NOMO-1 treated with DMSO at 0.1 percent for 48 hours (cell line): ENCODE measurements at regions not wholly inside any gene's neighbourhood (a gene's known extent, or its start where the extent isn't known, plus 50 kb on each side); places are given as distances from the start of the nearest gene placed in this dataset.

Experiments used
- DNase-seq: peaks from one replicate; lab custom pipeline; 2025; ENCODE audit not compliant: unreplicated experiment; lab: John Stamatoyannopoulos, UW

- no peak for DNase-seq
Measured at GRCh38 chr5:29995154-29995553, 1198.3 kb upstream of the CDH6 start.

DNA sequence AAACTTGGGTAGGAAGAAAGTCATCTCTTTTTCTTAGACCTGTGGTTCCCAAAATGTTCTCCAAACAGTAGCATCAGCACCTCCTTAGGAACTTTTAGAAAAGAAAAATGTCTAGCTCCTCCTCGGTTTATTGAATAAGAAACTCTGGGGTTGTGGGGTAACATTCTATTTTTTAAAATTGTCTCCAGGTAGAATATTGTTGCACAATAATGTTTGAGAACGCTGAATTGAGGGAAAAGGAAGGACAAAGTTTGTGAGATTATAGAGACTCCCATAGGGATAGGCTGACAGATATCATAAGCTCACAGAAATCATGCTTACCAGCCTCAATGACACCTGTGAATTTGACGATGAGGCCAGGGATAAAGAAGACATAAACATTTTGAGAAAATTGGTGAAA lies 1199.0 kb upstream of the CDH6 start:
- DNase-seq: no peak

DNA sequence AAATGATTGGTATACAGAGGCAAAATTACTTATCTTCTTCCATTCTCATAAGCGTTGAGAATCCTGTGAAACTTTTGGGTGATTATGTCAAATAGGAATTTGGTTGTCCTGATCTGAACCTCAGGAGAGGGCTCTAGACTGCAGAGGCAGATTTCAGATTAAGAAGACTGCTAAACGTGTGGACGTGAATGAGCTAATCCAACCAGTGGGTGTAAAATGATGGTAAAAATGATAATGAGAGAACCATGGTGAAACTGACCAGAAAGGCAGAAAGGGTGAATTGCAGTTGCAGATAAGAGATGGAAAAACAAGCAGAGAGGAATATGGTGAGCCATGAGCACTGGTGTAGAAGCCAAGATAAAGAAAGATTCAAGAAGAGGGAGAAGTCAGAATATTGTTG lies 1200.2 kb upstream of the CDH6 start:
- DNase-seq: no peak

GRCh38 chr5:29992248-29992647 lies 1201.2 kb upstream of the CDH6 start:
- no peak for DNase-seq

DNA sequence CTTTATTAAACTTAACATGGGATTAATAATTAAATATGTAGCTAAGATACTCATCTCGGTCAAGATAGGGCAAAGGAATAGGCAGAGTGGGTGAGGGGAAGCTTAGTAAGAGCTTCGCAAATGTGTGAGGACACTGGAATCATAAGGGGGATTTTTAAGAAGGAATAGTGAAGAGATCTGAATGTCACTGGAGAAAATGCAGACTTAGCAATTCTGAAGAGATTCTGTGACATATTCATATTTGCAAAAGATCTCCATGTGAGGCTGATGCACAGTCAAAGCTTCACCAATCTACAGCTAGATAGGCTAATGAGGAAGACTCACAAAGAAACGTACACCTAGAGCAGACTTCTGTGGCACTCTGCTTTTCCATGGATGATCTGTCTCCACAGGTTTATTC lies 1202.8 kb upstream of the CDH6 start:
- DNase-seq: no peak

GRCh38 chr5:29984156-29984540 lies 1209.3 kb upstream of the CDH6 start:
- no peak for DNase-seq

DNA sequence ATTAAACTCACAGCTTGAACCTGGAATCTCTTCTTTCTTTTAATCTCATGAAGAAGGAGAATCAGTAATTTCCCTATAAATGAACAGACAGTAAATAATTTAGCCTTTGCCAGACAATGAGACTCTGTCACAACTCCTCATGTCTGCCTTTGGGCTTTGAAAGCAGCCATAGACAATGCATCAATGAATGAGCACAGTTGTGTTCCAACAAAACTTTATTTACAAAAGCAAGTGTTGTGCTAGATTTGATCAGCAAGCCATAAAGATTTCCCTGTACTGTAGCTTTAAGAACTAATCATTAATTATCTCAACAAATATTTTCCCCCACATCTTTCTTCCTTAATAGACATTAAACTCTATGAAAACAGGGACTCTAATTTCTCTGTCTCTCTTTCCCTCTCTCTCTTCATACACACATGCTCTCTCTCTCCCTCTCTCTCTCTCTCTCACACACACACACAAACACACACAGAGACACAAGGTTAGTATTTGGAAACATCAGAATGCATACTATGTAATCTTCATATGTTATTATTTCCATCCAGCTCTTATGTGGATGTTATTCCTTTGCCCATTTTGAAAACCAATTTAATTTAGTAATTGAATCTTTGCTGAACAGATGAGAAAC lies 1209.8 kb upstream of the CDH6 start:
- DNase-seq: no peak

GRCh38 chr5:29982457-29982856 lies 1211.0 kb upstream of the CDH6 start:
- no peak for DNase-seq

DNA sequence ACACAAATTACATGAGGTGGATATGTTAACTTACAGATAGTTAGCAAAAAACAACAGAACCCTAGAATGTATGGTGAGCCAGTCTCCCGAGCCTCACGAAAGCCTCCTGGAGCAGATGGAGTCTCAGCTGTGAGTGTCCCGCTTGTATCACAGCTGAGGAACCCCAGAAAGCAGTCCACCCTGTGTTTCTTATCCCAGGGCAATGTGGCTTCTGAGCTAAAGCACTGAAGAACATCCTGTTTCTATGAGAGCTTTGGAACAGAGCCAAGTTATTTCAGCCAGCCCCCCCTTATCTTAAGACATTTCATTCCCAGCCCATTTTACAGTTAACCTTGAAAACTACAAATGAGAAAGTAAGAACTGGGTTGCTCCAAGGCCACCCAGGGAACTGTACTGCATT lies 1220.9 kb upstream of the CDH6 start:
- no peak for DNase-seq

DNA sequence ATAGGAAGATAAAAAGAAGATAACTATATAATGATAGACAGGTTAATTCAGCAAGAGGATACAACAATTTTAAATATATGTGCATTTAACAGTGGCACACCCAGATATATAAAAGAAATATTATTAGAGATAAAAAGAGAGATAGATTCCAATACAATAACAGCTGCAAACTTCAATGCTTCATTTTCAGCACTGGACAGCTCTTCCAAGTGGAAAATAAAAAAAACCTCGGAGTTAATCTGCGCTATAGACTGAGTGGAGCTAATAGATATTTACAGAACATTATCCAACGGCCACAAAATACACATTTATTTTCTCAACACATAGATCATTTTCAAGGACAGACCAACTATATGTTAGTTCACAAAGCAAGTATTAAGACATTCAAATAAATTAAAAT lies 1229.5 kb upstream of the CDH6 start:
- DNase-seq: no peak

GRCh38 chr5:29960323-29960722 lies 1233.2 kb upstream of the CDH6 start:
- no peak for DNase-seq

GRCh38 chr5:29950416-29951145 lies 1242.9 kb upstream of the CDH6 start:
- no peak for DNase-seq

- DNase-seq: no peak
Measured at GRCh38 chr5:29949301-29949872, 1244.1 kb upstream of the CDH6 start.

GRCh38 chr5:29944327-29944726 lies 1249.2 kb upstream of the CDH6 start:
- DNase-seq: no peak

- DNase-seq: no peak
Measured at GRCh38 chr5:29942089-29942488, 1251.4 kb upstream of the CDH6 start.

GRCh38 chr5:29939988-29940387 lies 1253.5 kb upstream of the CDH6 start:
- DNase-seq: no peak

DNA sequence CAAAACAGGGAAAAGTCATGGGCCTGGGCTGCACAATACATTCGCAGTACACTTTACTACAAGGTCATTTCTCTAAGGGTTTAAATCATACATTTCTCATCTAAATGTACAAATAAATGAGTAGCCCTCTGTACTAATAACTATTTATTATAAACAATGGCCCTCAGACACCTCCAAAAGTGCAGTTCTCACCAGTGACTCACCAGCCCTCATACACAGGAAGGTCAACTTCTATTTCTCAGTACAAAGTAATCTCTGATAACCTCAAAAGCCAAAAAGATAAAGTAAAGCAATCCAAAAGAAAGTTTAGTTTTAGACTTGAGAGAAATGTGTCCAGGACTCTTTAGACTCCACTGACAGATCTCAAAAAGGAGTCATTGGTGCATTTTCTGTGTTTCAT lies 1258.1 kb upstream of the CDH6 start:
- no peak for DNase-seq

- DNase-seq: no peak
Measured at GRCh38 chr5:29930316-29930715, 1263.2 kb upstream of the CDH6 start.

DNA sequence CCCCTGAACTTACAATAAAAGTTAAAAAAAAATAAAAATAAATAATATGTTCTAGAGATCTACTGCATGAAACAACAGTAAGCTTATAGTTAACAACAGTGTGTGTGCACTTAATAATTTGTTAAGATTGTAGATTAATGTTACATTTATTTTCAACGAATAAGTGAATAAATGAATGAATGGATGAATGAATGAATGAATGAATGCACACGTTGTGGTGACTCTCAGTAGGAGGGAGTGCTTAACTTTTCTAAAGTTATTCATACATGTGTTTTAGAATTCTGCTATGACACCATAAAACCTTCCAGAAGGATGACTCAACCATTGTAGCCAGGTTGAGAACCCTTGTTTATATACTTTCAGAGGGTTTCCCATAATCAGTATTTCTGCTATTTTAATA lies 1269.4 kb upstream of the CDH6 start:
- DNase-seq: no peak

GRCh38 chr5:29905626-29906353 lies 1287.7 kb upstream of the CDH6 start:
- DNase-seq: no peak

DNA sequence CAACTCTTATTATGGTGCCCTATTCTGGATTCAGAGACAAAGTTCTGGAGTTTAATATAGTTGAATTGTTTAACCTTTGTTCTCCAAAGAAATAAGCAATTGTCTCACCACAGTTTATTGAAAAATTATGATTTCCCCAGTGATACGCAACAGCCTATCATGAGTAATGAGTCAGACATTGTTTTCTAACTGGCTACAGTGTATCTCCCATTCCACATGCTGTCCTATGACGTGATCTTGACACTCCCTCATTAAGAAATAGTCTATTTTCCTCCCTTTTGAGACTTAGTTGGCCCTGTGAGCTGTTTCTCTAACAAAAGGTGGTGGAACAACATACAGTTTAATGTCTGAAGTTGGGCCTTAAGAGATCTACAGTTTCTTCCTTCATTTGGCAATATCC lies 1290.6 kb upstream of the CDH6 start:
- DNase-seq: no peak

GRCh38 chr5:29899583-29899982 lies 1293.9 kb upstream of the CDH6 start:
- no peak for DNase-seq
